Hypothalamus (tissue), 51 donors: ENCODE measurements at regions not wholly inside any gene's neighbourhood (a gene's known extent, or its start where the extent isn't known, plus 50 kb on each side); places are given as distances from the start of the nearest gene placed in this dataset.

Experiments
- DNase-seq, 51 donors: peaks; one replicate each; lab custom pipeline; 2025; lab: John Stamatoyannopoulos, UW

DNA sequence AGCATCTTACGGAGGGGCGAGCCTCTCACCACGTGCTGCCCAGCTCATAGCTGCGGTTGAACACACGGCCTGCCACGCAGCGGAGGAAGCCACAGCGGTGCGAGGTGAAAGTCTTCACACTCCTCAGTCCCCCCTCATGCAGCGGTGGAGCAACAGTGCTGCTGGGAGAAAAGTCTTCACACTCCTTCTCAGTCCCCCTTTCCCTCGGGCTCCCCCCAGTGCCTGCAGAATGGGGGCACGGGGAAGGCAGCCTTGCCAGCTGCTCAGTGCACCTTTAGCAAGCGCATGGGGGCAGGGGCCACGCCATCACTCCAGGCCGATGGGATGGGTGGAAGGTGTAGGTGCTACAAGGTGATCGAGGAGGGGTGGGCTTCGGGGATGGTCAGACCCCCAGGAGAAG is 206.3 kb upstream of the TCERG1L start:
- DNase-seq = no peak

DNA sequence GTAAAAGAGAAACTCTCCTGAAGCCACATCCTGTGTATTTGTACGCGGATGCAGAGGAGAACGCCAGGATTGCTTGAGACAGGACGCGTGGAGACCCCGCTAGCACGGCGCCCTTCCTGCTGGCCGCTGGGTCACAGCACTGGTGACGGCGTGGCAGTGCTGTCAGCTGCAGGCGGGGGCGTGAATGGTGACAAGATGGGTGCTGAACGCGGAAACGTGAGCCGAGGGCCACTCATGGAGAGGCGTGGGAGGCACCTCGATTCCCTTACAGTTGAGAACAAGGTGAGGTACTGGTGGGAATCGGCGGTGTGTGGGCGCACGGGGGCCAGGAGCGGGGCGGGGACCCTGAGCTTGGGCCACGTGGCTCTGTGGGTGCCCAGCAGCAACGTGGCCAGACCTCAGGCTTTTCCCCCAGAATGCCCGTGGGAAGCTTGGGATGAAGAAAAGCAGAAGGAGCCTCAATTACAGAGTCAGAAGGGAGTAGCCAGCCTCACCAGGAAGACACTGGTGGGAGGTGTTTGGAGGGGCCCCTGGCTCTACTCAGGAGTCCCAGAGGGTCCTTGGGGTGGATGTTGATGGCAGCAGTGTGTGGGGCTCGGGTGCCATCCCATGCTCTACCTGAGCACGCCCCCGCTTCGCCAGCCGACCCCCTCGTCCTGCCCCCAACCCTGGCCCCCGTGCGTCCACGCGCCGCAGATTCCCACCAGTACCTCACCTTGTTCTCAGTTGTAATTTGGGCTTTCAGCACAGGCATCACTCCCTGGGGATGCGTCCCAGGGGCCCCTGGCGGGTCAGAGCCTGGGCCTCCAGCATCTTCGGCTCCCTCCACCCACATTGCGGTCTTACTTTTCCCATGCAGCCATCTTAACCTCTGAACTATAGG is 208.4 kb upstream of the TCERG1L start:
- DNase-seq = no peak

GRCh38 chr10:131531265-131532190 is 220.0 kb upstream of the TCERG1L start:
- DNase-seq = no peak

- no peak for DNase-seq
Measured at GRCh38 chr10:131532291-131532690, 220.8 kb upstream of the TCERG1L start.

GRCh38 chr10:131532745-131533341 is 221.3 kb upstream of the TCERG1L start:
- no peak for DNase-seq

DNA sequence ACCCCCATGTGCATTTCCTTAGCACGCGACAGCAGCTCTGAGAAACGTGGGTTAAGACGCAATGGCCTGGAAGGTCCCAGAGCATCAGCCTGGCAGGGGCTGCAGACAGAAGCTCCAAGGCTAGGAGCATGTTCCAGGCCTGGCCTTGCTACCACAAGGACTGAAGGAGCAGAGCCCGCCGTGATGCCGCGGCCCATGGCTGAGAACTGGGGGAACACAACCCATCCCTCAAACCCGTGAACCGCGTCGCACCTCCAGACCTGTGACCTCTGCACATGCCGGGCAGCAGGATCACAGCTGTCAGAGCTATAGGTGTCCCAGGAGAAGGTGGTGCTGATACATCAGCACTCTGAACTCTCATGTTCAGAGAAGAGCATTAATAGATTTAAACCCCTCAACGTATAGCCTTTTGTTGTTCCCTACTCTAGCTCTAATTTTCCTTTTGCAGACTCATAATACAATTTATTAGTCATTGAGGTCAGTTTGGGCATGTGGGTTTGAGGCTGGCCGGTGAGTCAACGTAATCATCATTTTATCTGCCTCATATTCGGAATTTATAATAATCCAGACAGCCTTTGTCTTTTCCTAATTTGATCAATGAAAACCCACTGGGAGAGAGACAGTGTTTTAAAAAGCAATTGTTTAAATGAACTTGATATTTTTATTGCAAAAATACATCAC is 222.5 kb upstream of the TCERG1L start:
- DNase-seq = no peak

GRCh38 chr10:131534836-131535235 is 223.3 kb upstream of the TCERG1L start:
- no peak for DNase-seq

GRCh38 chr10:131536676-131537075 is 225.2 kb upstream of the TCERG1L start:
- DNase-seq = no peak

GRCh38 chr10:131537281-131537680 is 225.8 kb upstream of the TCERG1L start:
- DNase-seq = no peak

GRCh38 chr10:131544495-131544894 is 233.0 kb upstream of the TCERG1L start:
- DNase-seq = no peak

- no peak for DNase-seq
Measured at GRCh38 chr10:131546086-131546810, 234.7 kb upstream of the TCERG1L start.

DNA sequence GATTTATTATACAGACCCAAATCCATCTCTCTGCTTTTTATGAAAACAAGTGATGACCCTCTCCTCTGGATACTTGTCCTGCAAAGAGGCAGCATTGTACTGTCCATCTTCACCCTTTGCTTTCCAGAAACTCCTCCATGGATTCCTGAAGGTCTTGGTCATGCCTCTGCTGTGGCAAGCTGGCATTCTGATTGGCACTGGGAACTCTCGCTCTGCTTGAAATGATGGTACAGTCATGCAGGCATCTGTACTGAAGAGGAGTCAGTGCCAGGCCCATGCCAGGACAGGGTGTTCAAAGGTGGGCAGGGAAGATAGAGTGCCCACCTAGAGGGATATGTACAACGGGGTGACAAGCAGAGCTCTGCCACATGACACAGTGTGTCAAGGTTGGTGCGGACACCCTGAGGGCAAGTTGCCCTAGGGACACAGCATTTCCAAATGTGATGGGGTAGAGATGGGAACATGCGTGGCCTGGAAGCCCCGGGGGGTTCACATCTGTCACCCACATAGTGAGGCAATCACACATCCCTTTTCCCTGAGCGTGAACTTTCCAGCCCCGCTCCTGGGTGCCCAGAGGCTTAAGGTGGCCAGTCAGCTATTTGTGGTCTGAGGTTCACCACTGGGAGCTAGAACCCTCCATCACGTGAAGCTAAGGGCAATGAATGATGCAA is 235.7 kb upstream of the TCERG1L start:
- no peak for DNase-seq

- DNase-seq = no peak
Measured at GRCh38 chr10:131548176-131548575, 236.7 kb upstream of the TCERG1L start.

GRCh38 chr10:131549116-131549515 is 237.6 kb upstream of the TCERG1L start:
- no peak for DNase-seq

DNA sequence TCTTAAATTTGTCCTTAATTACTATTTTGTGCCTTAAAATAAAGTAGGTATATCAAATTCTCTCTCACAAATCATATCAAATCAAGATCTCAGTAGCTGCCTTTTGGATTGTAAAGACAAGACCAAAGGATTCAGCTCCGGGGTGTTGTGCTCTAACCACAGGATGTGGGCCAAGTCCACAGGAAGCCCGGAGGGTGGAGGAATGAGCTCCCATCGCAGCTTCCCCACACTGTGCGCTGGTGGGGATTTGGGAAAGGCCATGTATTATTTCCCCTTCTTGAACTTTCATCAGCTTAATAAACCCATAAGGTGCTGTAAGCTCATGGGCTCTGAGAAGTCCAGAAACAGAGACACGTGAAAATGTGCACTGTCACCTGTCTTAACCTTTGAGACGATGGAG is 241.6 kb upstream of the TCERG1L start:
- DNase-seq = no peak

DNA sequence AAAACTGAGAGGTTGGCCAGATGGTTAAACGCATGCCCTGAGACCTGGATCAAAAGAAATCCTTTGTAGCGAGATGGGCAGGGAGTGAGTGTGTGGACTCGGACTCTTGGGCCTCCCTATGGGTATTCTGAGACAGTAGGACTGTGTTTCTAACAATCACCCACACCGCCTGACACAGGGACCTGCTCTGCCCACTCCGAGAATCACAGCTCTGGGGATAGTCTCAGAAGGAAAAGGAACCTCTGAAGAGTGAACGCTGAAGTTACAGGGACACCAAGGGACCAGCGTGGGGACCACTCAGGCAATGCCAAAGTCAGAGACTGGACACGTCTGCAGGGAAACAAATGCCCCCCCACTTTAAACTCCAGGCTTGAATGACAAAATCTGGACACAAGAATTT is 242.1 kb upstream of the TCERG1L start:
- no peak for DNase-seq

- DNase-seq = no peak
Measured at GRCh38 chr10:131554821-131555220, 243.3 kb upstream of the TCERG1L start.

DNA sequence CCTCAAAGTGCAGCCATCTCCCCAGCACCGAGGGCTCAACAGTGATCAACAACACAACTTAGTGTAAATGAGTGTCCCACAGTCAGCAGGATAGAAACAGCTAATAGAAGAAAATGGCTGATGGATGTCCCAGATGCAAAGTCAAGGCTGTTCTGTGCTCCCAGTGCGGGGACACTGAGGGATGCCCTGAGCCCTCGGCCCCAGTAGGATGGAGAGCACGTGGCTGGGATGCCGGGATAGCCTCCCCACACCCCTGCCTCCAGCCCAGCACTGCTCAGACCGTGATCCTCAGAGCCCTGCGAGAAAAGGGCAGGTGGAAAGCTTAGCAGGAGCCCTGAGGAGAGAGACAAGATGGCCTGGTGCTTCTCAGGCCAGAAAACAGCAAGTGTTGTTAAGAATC is 243.9 kb upstream of the TCERG1L start:
- DNase-seq = no peak
